ENCODE measurements at regions not wholly inside any gene's neighbourhood (a gene's known extent, or its start where the extent isn't known, plus 50 kb on each side); places are given as distances from the start of the nearest gene placed in this dataset.

GRCh38 chr13:89239361-89240127 is 1568.4 kb downstream of the SLITRK5 start:
- Histone ChIP-seq H3K27ac (ENCODE audit: low read depth, low read length) (no peak overlapping the region), H3K27me3 (ENCODE audit: control insufficient read depth, insufficient read depth, low read length) (no peaks in the 10 kb centered on the region), H3K9me3 (ENCODE audit: control insufficient read depth, insufficient read depth, low read length) (no peaks in the 10 kb centered on the region), H3K4me3 (ENCODE audit: low read depth, low read length) (no peak overlapping the region)
- CTCF ChIA-PET, result no interaction called here
- POLR2A ChIA-PET, result no interaction called here
- DNase-seq (ENCODE audit: low read depth, low spot score), result no peak
- TF ChIP-seq, protein P1, sequence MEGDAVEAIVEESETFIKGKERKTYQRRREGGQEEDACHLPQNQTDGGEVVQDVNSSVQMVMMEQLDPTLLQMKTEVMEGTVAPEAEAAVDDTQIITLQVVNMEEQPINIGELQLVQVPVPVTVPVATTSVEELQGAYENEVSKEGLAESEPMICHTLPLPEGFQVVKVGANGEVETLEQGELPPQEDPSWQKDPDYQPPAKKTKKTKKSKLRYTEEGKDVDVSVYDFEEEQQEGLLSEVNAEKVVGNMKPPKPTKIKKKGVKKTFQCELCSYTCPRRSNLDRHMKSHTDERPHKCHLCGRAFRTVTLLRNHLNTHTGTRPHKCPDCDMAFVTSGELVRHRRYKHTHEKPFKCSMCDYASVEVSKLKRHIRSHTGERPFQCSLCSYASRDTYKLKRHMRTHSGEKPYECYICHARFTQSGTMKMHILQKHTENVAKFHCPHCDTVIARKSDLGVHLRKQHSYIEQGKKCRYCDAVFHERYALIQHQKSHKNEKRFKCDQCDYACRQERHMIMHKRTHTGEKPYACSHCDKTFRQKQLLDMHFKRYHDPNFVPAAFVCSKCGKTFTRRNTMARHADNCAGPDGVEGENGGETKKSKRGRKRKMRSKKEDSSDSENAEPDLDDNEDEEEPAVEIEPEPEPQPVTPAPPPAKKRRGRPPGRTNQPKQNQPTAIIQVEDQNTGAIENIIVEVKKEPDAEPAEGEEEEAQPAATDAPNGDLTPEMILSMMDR (IDR thresholded peaks at IDR 0.05; ENCODE audit: low read depth, low read length), result no peak

GRCh38 chr13:89255844-89256406 is 1584.8 kb downstream of the SLITRK5 start:
- ChIA-PET CTCF (no interaction called here), POLR2A (no interaction called here)
- DNase-seq (ENCODE audit: low read depth, low spot score), result no peak
- Histone ChIP-seq H3K9me3 (ENCODE audit: control insufficient read depth, insufficient read depth, low read length) (no peaks in the 10 kb centered on the region), H3K27ac (ENCODE audit: low read depth, low read length) (no peak overlapping the region), H3K27me3 (ENCODE audit: control insufficient read depth, insufficient read depth, low read length) (no peaks in the 10 kb centered on the region), H3K4me3 (ENCODE audit: low read depth, low read length) (no peak overlapping the region)
- TF ChIP-seq, protein P1 (IDR thresholded peaks at IDR 0.05; ENCODE audit: low read depth, low read length), result no peak

DNA sequence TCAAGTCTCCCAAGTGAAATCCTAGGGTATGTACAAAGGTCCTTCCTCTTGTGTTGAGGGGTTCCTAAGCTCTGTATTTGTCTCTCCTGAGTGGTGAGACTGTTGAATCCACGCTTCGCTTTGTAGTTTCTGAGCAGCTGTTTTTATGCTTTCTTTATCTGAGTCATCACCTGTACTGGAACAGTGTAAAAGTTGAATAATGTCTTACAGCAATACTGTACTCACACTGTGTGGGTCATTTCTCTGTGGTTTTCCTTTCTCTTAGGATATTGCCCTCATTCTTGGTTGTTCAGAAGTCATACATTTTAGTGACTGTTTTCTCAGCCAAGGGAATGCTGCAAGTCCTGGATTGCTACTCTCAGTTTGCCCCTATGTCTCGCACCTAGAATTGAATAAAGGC is 1596.6 kb downstream of the SLITRK5 start:
- POLR2A ChIA-PET, result no interaction called here
- CTCF ChIA-PET, result no interaction called here
- no peaks in the 10 kb centered on the region; the same call in 1 of the 2 replicates for H3K9me3 ChIP-seq (ENCODE audit: control insufficient read depth, insufficient read depth, low read length)

DNA sequence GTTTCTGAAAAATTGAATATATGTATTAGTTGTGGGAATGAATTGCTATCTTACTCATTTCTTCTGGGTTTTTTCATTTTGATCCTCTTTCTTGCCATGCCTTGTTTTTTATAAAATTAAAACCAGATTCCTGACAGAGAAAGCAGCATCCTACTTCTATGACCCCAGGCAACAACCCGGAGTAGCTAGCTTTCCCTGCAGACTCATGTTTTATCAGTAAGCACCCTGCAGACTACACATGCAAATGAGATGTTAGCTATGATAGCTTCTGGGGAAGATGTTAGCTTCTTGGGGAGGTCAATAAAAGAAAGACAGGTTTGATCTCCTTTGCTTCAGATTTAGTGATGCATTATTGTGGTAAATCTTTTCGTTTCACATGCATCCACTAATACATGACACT is 1598.6 kb downstream of the SLITRK5 start:
- H3K9me3 ChIP-seq (ENCODE audit: control insufficient read depth, insufficient read depth, low read length), result no peaks in the 10 kb centered on the region
- no peak overlapping the region for H3K4me3 ChIP-seq (ENCODE audit: low read depth, low read length)
- no peaks in the 10 kb centered on the region for H3K27me3 ChIP-seq (ENCODE audit: control insufficient read depth, insufficient read depth, low read length)
- TF ChIP-seq, protein P1 (IDR thresholded peaks at IDR 0.05; ENCODE audit: low read depth, low read length), result no peak
- POLR2A ChIA-PET, result no interaction called here
- no peak overlapping the region for H3K27ac ChIP-seq (ENCODE audit: low read depth, low read length)
- DNase-seq (ENCODE audit: low read depth, low spot score), result no peak
- CTCF ChIA-PET, result no interaction called here

More for the DNA sequence above, 1596.6 kb downstream of the SLITRK5 start:
- no peaks in the 10 kb centered on the region for H3K27me3 ChIP-seq (ENCODE audit: control insufficient read depth, insufficient read depth, low read length)
- no peak for DNase-seq (ENCODE audit: low read depth, low spot score)
- TF ChIP-seq, protein P1 (IDR thresholded peaks at IDR 0.05; ENCODE audit: low read depth, low read length), result no peak
- H3K27ac ChIP-seq (ENCODE audit: low read depth, low read length), result no peak overlapping the region
- H3K4me3 ChIP-seq (ENCODE audit: low read depth, low read length), result no peak overlapping the region

DNA sequence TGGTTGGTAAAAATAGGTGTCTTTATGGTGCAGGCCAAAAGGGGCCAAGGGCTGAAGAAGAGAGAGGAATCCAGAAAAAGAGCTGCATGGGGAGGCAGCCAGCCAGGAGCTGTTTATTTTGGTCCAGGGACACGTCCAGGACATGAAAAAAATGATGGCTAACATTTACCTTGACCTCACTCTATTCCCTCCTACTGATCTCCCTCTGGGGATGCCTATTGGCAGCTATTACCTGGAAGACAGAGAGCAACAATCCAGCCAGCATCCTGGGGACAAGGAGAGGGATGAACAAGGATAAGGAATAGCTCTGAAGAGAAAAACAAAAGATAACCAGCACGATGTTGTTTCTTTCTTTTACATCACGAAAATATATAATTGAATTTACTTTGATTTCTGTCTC is 1599.6 kb downstream of the SLITRK5 start:
- H3K9me3 ChIP-seq (ENCODE audit: control insufficient read depth, insufficient read depth, low read length), result no peaks in the 10 kb centered on the region
- ChIA-PET CTCF (no interaction called here), POLR2A (no interaction called here)
- no peaks in the 10 kb centered on the region for H3K27me3 ChIP-seq (ENCODE audit: control insufficient read depth, insufficient read depth, low read length)
- TF ChIP-seq, protein P1 (IDR thresholded peaks at IDR 0.05; ENCODE audit: low read depth, low read length), result no peak
- DNase-seq (ENCODE audit: low read depth, low spot score), result no peak
- no peak overlapping the region for H3K27ac ChIP-seq (ENCODE audit: low read depth, low read length)
- H3K4me3 ChIP-seq (ENCODE audit: low read depth, low read length), result no peak overlapping the region

Measured in AG04450 (cell line).